ENCODE measurements at regions not wholly inside any gene's neighbourhood (a gene's known extent, or its start where the extent isn't known, plus 50 kb on each side); places are given as distances from the start of the nearest gene placed in this dataset.

GRCh38 chrX:22516893-22517292, 244.2 kb downstream of the CBLL2 start:
- no peak overlapping the region for H3K4me3 ChIP-seq (ENCODE audit: low read length in 2 of 2)
- H3K9me3 ChIP-seq (ENCODE audit: control insufficient read depth in 2 of 2, low read length in 2 of 2), result no peaks in the 10 kb centered on the region
- no peaks in the 10 kb centered on the region for H3K36me3 ChIP-seq (ENCODE audit: control insufficient read depth in 2 of 2, insufficient read depth in 2 of 2, low read length in 2 of 2)
- H3K4me1 ChIP-seq (ENCODE audit: control insufficient read depth in 2 of 2, insufficient read depth in 2 of 2, low read length in 2 of 2), result no peaks in the 10 kb centered on the region
- no peaks in the 10 kb centered on the region for H3K27me3 ChIP-seq (ENCODE audit: control insufficient read depth in 2 of 2, insufficient read depth in 2 of 2, low read length in 2 of 2)
- H3K27ac ChIP-seq (ENCODE audit: low read depth in 2 of 2, low read length in 2 of 2), result no peak overlapping the region
- no peak overlapping the region for H3K9ac ChIP-seq (ENCODE audit: low read depth in 1 of 2, low read length in 2 of 2)

- no peak overlapping the region for H3K27ac ChIP-seq (ENCODE audit: low read depth in 2 of 2, low read length in 2 of 2)
- no peaks in the 10 kb centered on the region for H3K9me3 ChIP-seq (ENCODE audit: control insufficient read depth in 2 of 2, low read length in 2 of 2)
Measured at GRCh38 chrX:22520128-22520828, 247.6 kb downstream of the CBLL2 start.

GRCh38 chrX:22526339-22526738, 253.6 kb downstream of the CBLL2 start:
- no peaks in the 10 kb centered on the region for H3K36me3 ChIP-seq (ENCODE audit: control insufficient read depth in 2 of 2, insufficient read depth in 2 of 2, low read length in 2 of 2)
- H3K9ac ChIP-seq (ENCODE audit: low read depth in 1 of 2, low read length in 2 of 2), result no peak overlapping the region
- H3K4me1 ChIP-seq (ENCODE audit: control insufficient read depth in 2 of 2, insufficient read depth in 2 of 2, low read length in 2 of 2), result no peaks in the 10 kb centered on the region
- H3K27me3 ChIP-seq (ENCODE audit: control insufficient read depth in 2 of 2, insufficient read depth in 2 of 2, low read length in 2 of 2), result no peaks in the 10 kb centered on the region
- H3K27ac ChIP-seq (ENCODE audit: low read depth in 2 of 2, low read length in 2 of 2), result no peak overlapping the region
- no peaks in the 10 kb centered on the region for H3K9me3 ChIP-seq (ENCODE audit: control insufficient read depth in 2 of 2, low read length in 2 of 2)
- no peak overlapping the region for H3K4me3 ChIP-seq (ENCODE audit: low read length in 2 of 2)

More at GRCh38 chrX:22520128-22520828, 247.6 kb downstream of the CBLL2 start:
- Histone ChIP-seq H3K9ac (ENCODE audit: low read depth in 1 of 2, low read length in 2 of 2) (no peak overlapping the region), H3K36me3 (ENCODE audit: control insufficient read depth in 2 of 2, insufficient read depth in 2 of 2, low read length in 2 of 2) (no peaks in the 10 kb centered on the region), H3K4me1 (ENCODE audit: control insufficient read depth in 2 of 2, insufficient read depth in 2 of 2, low read length in 2 of 2) (no peaks in the 10 kb centered on the region), H3K27me3 (ENCODE audit: control insufficient read depth in 2 of 2, insufficient read depth in 2 of 2, low read length in 2 of 2) (no peaks in the 10 kb centered on the region), H3K4me3 (ENCODE audit: low read length in 2 of 2) (no peak overlapping the region)

- no peak overlapping the region for H3K9ac ChIP-seq (ENCODE audit: low read depth in 1 of 2, low read length in 2 of 2)
- no peak overlapping the region for H3K4me3 ChIP-seq (ENCODE audit: low read length in 2 of 2)
Measured at GRCh38 chrX:22527302-22527701, 254.6 kb downstream of the CBLL2 start.

GRCh38 chrX:22533898-22534297, 261.2 kb downstream of the CBLL2 start:
- Histone ChIP-seq H3K4me1 (ENCODE audit: control insufficient read depth in 2 of 2, insufficient read depth in 2 of 2, low read length in 2 of 2) (no peaks in the 10 kb centered on the region), H3K4me3 (ENCODE audit: low read length in 2 of 2) (no peak overlapping the region), H3K36me3 (ENCODE audit: control insufficient read depth in 2 of 2, insufficient read depth in 2 of 2, low read length in 2 of 2) (no peaks in the 10 kb centered on the region), H3K9ac (ENCODE audit: low read depth in 1 of 2, low read length in 2 of 2) (no peak overlapping the region), H3K9me3 (ENCODE audit: control insufficient read depth in 2 of 2, low read length in 2 of 2) (no peaks in the 10 kb centered on the region), H3K27ac (ENCODE audit: low read depth in 2 of 2, low read length in 2 of 2) (no peak overlapping the region), H3K27me3 (ENCODE audit: control insufficient read depth in 2 of 2, insufficient read depth in 2 of 2, low read length in 2 of 2) (no peaks in the 10 kb centered on the region)

More at GRCh38 chrX:22527302-22527701, 254.6 kb downstream of the CBLL2 start:
- Histone ChIP-seq H3K27me3 (ENCODE audit: control insufficient read depth in 2 of 2, insufficient read depth in 2 of 2, low read length in 2 of 2) (no peaks in the 10 kb centered on the region), H3K27ac (ENCODE audit: low read depth in 2 of 2, low read length in 2 of 2) (no peak overlapping the region), H3K4me1 (ENCODE audit: control insufficient read depth in 2 of 2, insufficient read depth in 2 of 2, low read length in 2 of 2) (no peaks in the 10 kb centered on the region), H3K36me3 (ENCODE audit: control insufficient read depth in 2 of 2, insufficient read depth in 2 of 2, low read length in 2 of 2) (no peaks in the 10 kb centered on the region), H3K9me3 (ENCODE audit: control insufficient read depth in 2 of 2, low read length in 2 of 2) (no peaks in the 10 kb centered on the region)

- Histone ChIP-seq H3K9me3 (ENCODE audit: control insufficient read depth in 2 of 2, low read length in 2 of 2) (no peaks in the 10 kb centered on the region), H3K9ac (ENCODE audit: low read depth in 1 of 2, low read length in 2 of 2) (no peak overlapping the region), H3K36me3 (ENCODE audit: control insufficient read depth in 2 of 2, insufficient read depth in 2 of 2, low read length in 2 of 2) (no peaks in the 10 kb centered on the region)
Measured at GRCh38 chrX:22534643-22535042, 261.9 kb downstream of the CBLL2 start.

GRCh38 chrX:22536746-22537304, 264.1 kb downstream of the CBLL2 start:
- Histone ChIP-seq H3K9ac (ENCODE audit: low read depth in 1 of 2, low read length in 2 of 2) (no peak overlapping the region), H3K27ac (ENCODE audit: low read depth in 2 of 2, low read length in 2 of 2) (no peak overlapping the region), H3K4me1 (ENCODE audit: control insufficient read depth in 2 of 2, insufficient read depth in 2 of 2, low read length in 2 of 2) (no peaks in the 10 kb centered on the region), H3K9me3 (ENCODE audit: control insufficient read depth in 2 of 2, low read length in 2 of 2) (no peaks in the 10 kb centered on the region), H3K4me3 (ENCODE audit: low read length in 2 of 2) (no peak overlapping the region), H3K27me3 (ENCODE audit: control insufficient read depth in 2 of 2, insufficient read depth in 2 of 2, low read length in 2 of 2) (no peaks in the 10 kb centered on the region), H3K36me3 (ENCODE audit: control insufficient read depth in 2 of 2, insufficient read depth in 2 of 2, low read length in 2 of 2) (no peaks in the 10 kb centered on the region)

More at GRCh38 chrX:22534643-22535042, 261.9 kb downstream of the CBLL2 start:
- H3K27me3 ChIP-seq (ENCODE audit: control insufficient read depth in 2 of 2, insufficient read depth in 2 of 2, low read length in 2 of 2), result no peaks in the 10 kb centered on the region
- H3K27ac ChIP-seq (ENCODE audit: low read depth in 2 of 2, low read length in 2 of 2), result no peak overlapping the region
- H3K4me1 ChIP-seq (ENCODE audit: control insufficient read depth in 2 of 2, insufficient read depth in 2 of 2, low read length in 2 of 2), result no peaks in the 10 kb centered on the region
- H3K4me3 ChIP-seq (ENCODE audit: low read length in 2 of 2), result no peak overlapping the region

- no peaks in the 10 kb centered on the region for H3K9me3 ChIP-seq (ENCODE audit: control insufficient read depth in 2 of 2, low read length in 2 of 2)
- H3K36me3 ChIP-seq (ENCODE audit: control insufficient read depth in 2 of 2, insufficient read depth in 2 of 2, low read length in 2 of 2), result no peaks in the 10 kb centered on the region
- no peak overlapping the region for H3K27ac ChIP-seq (ENCODE audit: low read depth in 2 of 2, low read length in 2 of 2)
- H3K27me3 ChIP-seq (ENCODE audit: control insufficient read depth in 2 of 2, insufficient read depth in 2 of 2, low read length in 2 of 2), result no peaks in the 10 kb centered on the region
- no peaks in the 10 kb centered on the region for H3K4me1 ChIP-seq (ENCODE audit: control insufficient read depth in 2 of 2, insufficient read depth in 2 of 2, low read length in 2 of 2)
- H3K9ac ChIP-seq (ENCODE audit: low read depth in 1 of 2, low read length in 2 of 2), result no peak overlapping the region
- no peak overlapping the region for H3K4me3 ChIP-seq (ENCODE audit: low read length in 2 of 2)
Measured at GRCh38 chrX:22538580-22538979, 265.9 kb downstream of the CBLL2 start.

GRCh38 chrX:22541926-22542325, 269.2 kb downstream of the CBLL2 start:
- no peaks in the 10 kb centered on the region for H3K27me3 ChIP-seq (ENCODE audit: control insufficient read depth in 2 of 2, insufficient read depth in 2 of 2, low read length in 2 of 2)
- no peak overlapping the region for H3K4me3 ChIP-seq (ENCODE audit: low read length in 2 of 2)
- no peaks in the 10 kb centered on the region for H3K4me1 ChIP-seq (ENCODE audit: control insufficient read depth in 2 of 2, insufficient read depth in 2 of 2, low read length in 2 of 2)
- no peaks in the 10 kb centered on the region for H3K36me3 ChIP-seq (ENCODE audit: control insufficient read depth in 2 of 2, insufficient read depth in 2 of 2, low read length in 2 of 2)
- no peak overlapping the region for H3K27ac ChIP-seq (ENCODE audit: low read depth in 2 of 2, low read length in 2 of 2)
- no peak overlapping the region for H3K9ac ChIP-seq (ENCODE audit: low read depth in 1 of 2, low read length in 2 of 2)
- no peaks in the 10 kb centered on the region for H3K9me3 ChIP-seq (ENCODE audit: control insufficient read depth in 2 of 2, low read length in 2 of 2)

- H3K27ac ChIP-seq (ENCODE audit: low read depth in 2 of 2, low read length in 2 of 2), result no peak overlapping the region
- H3K4me1 ChIP-seq (ENCODE audit: control insufficient read depth in 2 of 2, insufficient read depth in 2 of 2, low read length in 2 of 2), result no peaks in the 10 kb centered on the region
- no peaks in the 10 kb centered on the region for H3K9me3 ChIP-seq (ENCODE audit: control insufficient read depth in 2 of 2, low read length in 2 of 2)
- H3K27me3 ChIP-seq (ENCODE audit: control insufficient read depth in 2 of 2, insufficient read depth in 2 of 2, low read length in 2 of 2), result no peaks in the 10 kb centered on the region
- no peak overlapping the region for H3K4me3 ChIP-seq (ENCODE audit: low read length in 2 of 2)
- no peak overlapping the region for H3K9ac ChIP-seq (ENCODE audit: low read depth in 1 of 2, low read length in 2 of 2)
- H3K36me3 ChIP-seq (ENCODE audit: control insufficient read depth in 2 of 2, insufficient read depth in 2 of 2, low read length in 2 of 2), result no peaks in the 10 kb centered on the region
Measured at GRCh38 chrX:22542641-22543040, 269.9 kb downstream of the CBLL2 start.

Measured in mucosa of rectum (tissue), 2 donors.